Lower leg skin (tissue), 4 donors: ENCODE measurements at regions not wholly inside any gene's neighbourhood (a gene's known extent, or its start where the extent isn't known, plus 50 kb on each side); places are given as distances from the start of the nearest gene placed in this dataset.

Experiments used
- DNase-seq, 2 donors: peaks; one replicate each; pipeline ENCODE4 v3.0.0-alpha.2; 2019; ENCODE audit warnings: low spot score in 2 of 2
- H3K4me3 ChIP-seq: fragments of 200-600 bp; sonication (generic); 2 replicates; pipeline ENCODE4 v1.5.1; 2017; ENCODE audit warnings: mild to moderate bottlenecking, low read depth; ENCODE audit not compliant: poor library complexity, severe bottlenecking
- POLR2A ChIP-seq, 2 donors: fragments of 450-650 bp; IDR thresholded peaks; one replicate each; pipeline ENCODE4 v1.6.1; 2016 to 2017; ENCODE audit warnings: antibody characterized with exemption in 2 of 2, mild to moderate bottlenecking in 1 of 2, moderate library complexity in 1 of 2
- WGBS, 2 donors: methylation state at CpG; one replicate each; pipeline ENCODE4 v1.1.5; 2018; 5-methylcytosine and 5-hydroxymethylcytosine counted together
- intact Hi-C: fragments of 100-400 bp; cut with DNase I; formaldehyde crosslinking; loops from one replicate; pipeline ENCODE4 v1.15.0; 2023; ENCODE audit warnings: low total_unique reads
- TF ChIP-seq, protein P1 (sequence below), 3 donors: fragments of 450-650 bp; IDR thresholded peaks; one replicate each; pipeline ENCODE4 v1.5.1; 2016; ENCODE audit warnings: antibody characterized with exemption in 3 of 3, mild to moderate bottlenecking in 3 of 3, moderate library complexity in 2 of 3

DNA sequence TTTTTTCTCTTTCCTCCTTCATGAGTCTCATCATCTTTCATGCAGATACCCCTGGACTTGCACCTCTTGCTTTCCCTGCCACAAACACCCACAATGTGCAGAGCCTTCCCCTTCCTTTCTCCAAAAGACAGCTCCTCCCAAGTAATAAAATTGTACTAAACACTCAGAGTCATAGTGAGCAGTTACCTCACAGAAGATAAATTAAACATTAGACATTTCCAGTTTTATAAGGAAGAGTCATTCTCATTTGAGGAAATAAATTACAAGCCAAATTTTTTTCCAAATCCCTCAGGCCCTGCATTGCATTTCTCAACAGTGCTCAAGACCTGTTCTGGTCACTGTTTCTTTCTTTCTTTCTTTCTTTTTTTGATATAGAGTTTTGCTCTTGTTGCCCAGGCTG is 131.5 kb downstream of the ATPSCKMT start:
- intact Hi-C loops: no loop called here
- TF ChIP-seq, protein P1, sequence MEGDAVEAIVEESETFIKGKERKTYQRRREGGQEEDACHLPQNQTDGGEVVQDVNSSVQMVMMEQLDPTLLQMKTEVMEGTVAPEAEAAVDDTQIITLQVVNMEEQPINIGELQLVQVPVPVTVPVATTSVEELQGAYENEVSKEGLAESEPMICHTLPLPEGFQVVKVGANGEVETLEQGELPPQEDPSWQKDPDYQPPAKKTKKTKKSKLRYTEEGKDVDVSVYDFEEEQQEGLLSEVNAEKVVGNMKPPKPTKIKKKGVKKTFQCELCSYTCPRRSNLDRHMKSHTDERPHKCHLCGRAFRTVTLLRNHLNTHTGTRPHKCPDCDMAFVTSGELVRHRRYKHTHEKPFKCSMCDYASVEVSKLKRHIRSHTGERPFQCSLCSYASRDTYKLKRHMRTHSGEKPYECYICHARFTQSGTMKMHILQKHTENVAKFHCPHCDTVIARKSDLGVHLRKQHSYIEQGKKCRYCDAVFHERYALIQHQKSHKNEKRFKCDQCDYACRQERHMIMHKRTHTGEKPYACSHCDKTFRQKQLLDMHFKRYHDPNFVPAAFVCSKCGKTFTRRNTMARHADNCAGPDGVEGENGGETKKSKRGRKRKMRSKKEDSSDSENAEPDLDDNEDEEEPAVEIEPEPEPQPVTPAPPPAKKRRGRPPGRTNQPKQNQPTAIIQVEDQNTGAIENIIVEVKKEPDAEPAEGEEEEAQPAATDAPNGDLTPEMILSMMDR (IDR thresholded peaks at IDR 0.05): no peak
- TF ChIP-seq POLR2A (IDR thresholded peaks at IDR 0.05): no peak
- no peak overlapping the region for H3K4me3 ChIP-seq
- no peak for DNase-seq

DNA sequence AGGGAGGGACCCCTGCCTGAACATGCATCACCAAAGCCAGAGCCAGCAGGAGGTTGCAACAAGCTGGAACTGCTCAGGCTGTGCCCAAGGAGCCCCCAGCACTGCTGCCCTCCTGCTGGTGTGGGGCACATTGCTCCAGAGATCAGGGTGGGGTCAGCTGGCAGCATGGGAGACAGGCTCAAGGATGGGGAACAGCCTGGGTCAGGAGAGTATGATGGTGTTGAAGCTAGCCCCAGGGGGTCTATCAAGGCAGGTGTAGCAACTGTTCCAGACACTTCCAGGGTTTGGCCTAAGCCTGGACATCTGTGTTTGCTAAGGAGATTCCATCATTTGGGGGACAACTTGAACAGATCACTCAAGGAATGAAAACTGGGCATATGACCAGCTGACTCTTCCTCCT is 133.1 kb downstream of the ATPSCKMT start:
- intact Hi-C loops: no loop called here
- no peak for DNase-seq
- TF ChIP-seq, protein P1 (IDR thresholded peaks at IDR 0.05): no peak
- TF ChIP-seq POLR2A (IDR thresholded peaks at IDR 0.05): no peak
- H3K4me3 ChIP-seq: no peak overlapping the region

DNA sequence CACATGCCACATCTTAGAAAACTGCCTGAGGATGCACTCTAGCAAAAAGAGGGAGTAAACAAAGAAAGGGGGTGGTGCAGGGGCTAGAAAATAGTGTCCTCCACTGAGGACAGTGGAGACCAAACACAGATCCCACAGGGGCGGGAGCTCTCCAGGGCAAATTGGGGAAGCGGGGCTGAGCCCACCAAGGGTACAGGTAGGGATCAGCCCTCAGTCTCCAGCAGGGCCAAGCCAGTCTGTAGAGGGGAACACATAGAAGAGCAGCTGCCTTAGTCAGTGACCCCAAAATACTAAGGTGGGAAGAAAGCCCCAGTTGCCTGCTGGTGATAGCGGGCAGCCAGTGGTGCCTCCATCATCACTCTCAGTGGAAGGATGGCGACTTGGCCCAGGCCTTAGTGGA is 134.0 kb downstream of the ATPSCKMT start:
- TF ChIP-seq, protein P1 (IDR thresholded peaks at IDR 0.05): no peak
- TF ChIP-seq POLR2A (IDR thresholded peaks at IDR 0.05): no peak
- WGBS, 2 donors: 91 to 95% methylated on average over 4 of the region's 4 CpGs
- no peak overlapping the region for H3K4me3 ChIP-seq
- intact Hi-C loops: no loop called here
- DNase-seq: no peak

DNA sequence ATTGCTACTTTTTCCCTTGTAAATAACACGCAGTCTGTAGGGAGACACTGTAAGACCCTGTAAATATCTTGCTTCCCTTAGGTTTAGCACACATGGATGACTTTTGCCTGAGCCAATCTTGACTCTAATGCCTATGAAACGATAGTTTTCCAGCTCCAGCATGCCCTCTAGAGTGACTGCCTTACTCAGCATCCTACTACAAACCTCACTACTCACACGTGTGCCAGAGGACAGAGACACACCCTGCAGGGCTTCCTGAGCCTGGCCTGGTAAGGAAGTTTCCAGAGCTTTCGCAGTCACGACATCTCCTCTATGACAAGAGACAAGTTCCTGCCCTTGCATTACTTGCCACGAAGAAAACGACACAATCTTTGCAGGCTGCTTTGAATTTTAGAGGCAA is 138.1 kb downstream of the ATPSCKMT start:
- H3K4me3 ChIP-seq: no peak overlapping the region
- 40 to 41% methylated on average over 7 of the region's 7 CpGs for WGBS, 2 donors
- no peak for TF ChIP-seq POLR2A (IDR thresholded peaks at IDR 0.05)
- TF ChIP-seq, protein P1 (IDR thresholded peaks at IDR 0.05): no peak
- intact Hi-C loops: no loop called here
- DNase-seq: no peak

DNA sequence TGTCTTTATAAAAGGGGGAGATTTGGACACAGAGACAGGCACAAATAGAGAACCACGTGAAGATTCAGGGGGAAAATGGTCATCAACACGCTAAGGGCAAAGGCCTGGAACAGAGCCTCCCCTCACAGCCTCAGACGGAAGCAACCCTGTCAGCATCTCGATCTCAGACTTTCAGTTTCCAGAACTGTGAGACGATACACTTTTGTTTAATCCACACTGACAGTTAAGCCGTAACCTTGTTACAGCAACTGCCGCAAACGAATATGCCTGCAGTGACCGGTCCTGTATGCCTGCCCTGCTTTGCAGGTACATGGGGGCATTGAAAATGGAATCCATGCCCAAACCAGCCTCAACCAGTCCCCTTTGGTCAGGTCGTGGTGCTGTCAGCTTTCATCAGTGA is 139.5 kb downstream of the ATPSCKMT start:
- TF ChIP-seq POLR2A (IDR thresholded peaks at IDR 0.05): no peak
- TF ChIP-seq, protein P1 (IDR thresholded peaks at IDR 0.05): no peak
- intact Hi-C loops: no loop called here
- DNase-seq: no peak
- WGBS, 2 donors: 85 to 90% methylated on average over 10 of the region's 10 CpGs
- no peak overlapping the region for H3K4me3 ChIP-seq

DNA sequence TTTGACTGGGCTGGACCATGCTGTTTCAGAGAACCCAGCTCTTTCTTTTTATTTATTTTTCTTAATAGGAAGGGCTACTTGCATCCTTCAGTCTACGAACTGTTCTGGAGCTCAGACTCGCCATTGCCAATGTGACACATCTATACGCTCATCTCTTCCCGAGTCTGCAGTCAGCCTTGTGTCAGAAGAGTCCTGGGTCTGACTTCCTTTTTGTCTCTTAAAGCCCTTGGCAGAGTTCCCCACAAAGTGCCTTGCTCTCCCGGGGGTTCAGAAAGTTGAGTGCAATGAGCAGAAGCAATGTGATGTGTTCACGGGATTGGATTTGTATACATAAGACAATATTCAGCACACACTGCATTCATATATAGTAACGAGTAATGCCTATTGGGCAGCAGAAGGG is 140.4 kb downstream of the ATPSCKMT start:
- DNase-seq: no peak
- no peak for TF ChIP-seq POLR2A (IDR thresholded peaks at IDR 0.05)
- TF ChIP-seq, protein P1 (IDR thresholded peaks at IDR 0.05): no peak
- intact Hi-C loops: no loop called here
- H3K4me3 ChIP-seq: no peak overlapping the region
- 80 to 82% methylated on average over 7 of the region's 7 CpGs for WGBS, 2 donors
